GM04504 (cell line): ENCODE measurements at regions not wholly inside any gene's neighbourhood (a gene's known extent, or its start where the extent isn't known, plus 50 kb on each side); places are given as distances from the start of the nearest gene placed in this dataset.
"Not testable (repeated sequence)": the region's sequence is repeated elsewhere in the genome, so short reads cannot be mapped to it uniquely, and the experiment has no call there.

Experiments
- DNase-seq: peaks from one replicate; pipeline ENCODE4 v3.0.0-alpha.2; 2012; ENCODE audit warnings: low read depth

DNA sequence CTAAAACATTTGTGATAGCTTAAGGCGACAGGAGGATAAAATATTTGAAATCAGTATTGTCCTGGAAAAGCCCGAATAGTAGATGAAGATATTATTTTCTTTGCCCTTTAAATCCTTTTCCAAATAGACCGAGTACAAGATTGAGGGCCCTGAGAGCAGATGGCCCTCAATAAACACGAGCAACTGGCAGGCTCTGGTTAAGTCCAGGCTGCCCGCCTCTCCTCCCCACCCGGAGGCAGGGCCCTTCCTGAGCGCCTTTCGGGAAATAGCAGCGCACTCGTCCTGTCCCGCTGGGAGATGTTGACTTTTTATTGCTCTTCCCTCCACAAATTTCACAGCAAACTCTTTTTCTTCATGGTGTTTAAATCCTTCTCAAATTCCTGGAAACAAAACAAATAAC is 50.8 kb upstream of the MAX start:
- no peak for DNase-seq

DNA sequence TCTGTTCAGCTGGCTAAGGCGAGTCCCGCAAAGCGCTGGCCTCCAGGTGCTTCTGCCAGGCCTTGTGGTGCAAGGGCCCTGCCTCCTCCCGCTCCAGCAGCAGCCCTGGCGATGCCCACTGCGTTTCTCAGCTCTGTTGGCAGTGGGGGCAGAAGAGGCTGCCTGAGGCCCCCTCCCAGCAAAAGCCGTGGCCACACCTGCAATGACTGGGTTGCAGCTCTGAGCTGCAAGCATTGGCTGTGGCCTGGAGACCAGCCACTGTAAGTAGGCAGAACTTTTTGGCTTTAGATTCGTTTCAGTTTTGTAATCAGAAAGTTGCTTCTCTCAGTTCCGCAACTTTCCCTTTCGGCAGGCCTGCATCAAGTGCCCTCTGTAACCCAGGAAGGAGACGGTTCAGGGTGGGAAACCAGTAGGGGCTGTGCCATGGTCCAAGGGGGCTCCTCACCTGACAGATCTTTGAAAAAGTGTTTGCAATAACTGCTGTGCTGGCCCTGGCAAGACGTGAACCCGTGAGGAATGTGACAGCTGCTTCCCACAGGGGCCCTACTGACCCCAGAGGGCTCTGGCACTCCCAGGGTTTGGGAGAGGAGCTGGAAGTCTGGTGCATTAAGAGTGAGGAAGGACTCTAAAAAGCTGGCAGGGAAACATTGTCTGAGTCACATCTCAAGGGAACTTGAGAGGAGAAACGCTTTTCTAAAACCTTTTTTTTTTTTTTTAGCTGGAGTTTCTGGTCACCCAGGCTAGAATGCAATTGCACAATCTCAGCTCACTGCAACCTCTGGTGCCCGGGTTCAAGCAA is 54.5 kb upstream of the MAX start:
- DNase-seq, result peak; percentile 77

DNA sequence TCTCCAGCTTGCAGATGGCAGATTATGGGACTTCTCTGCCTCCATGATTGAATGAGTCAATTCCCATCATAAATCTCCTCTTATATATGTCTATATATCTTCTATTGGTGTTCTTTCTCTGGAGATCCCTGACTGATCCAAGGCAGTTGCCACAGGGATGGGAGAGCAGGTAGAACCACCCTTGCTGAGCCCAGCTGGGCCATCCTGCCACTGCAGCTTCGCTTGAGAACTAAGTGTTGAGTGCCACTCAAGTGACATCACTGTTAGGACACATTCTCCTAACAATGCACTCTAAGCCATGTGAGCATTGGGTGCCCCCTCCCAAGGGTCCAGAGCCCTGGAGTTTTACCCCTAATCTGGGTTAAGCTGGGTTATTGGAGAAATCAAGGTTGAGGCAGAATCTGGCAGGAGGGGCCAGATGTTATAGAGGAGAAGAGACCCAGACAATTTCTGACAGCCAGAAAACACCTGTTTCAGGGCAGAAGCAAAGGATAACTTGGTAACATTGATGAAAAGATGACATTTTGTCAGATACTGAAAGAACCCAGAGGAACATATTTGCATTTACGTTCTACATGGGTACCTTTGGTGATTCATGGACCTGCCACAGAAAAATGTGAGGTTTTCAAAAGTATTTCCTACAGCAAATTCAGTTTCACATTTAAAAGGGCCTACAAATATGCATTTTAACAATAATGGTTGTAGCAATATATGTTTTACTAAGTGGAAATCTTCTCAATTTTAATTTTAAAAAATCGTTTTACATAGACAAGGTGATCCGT is 57.2 kb upstream of the MAX start:
- no peak for DNase-seq

DNA sequence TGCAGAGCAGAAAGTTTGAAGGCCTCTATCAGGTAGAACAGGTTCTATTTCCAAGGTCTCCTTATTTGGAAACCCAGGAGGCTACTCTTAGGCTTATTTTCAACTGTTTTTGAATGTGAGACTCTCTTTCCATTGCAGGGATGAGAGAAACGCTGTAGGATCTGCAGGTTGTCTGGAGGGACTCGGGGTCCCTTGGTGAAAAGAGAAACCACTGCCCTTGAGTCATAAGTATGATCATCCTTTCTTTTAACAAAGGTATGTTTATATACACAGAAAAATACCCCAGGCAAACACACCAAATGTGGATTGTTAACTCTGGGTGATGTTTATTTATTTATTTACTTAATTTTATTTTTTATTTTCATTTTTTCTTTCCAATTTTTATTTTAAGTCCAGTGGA is 57.8 kb upstream of the MAX start:
- DNase-seq, result no peak

DNA sequence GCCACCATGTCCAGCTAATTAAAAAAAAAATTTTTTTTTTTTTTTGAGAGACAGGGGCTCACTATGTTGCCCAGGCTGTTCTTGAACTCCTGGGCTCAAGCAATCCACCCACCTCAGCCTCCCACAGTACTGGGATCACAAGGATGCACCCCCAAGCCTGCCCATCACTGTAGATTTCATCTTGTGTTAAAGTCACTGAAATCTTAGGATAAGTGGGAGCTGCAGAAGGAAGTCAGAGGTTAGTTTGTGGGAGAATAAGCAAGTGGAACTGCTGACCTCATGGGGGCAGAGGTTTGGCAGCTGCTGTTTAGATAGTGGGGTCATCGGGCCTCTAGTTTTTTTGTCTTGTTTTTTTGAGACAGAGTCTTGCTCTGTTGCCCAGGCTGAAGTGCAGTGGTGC is 59.7 kb upstream of the MAX start:
- no peak for DNase-seq

DNA sequence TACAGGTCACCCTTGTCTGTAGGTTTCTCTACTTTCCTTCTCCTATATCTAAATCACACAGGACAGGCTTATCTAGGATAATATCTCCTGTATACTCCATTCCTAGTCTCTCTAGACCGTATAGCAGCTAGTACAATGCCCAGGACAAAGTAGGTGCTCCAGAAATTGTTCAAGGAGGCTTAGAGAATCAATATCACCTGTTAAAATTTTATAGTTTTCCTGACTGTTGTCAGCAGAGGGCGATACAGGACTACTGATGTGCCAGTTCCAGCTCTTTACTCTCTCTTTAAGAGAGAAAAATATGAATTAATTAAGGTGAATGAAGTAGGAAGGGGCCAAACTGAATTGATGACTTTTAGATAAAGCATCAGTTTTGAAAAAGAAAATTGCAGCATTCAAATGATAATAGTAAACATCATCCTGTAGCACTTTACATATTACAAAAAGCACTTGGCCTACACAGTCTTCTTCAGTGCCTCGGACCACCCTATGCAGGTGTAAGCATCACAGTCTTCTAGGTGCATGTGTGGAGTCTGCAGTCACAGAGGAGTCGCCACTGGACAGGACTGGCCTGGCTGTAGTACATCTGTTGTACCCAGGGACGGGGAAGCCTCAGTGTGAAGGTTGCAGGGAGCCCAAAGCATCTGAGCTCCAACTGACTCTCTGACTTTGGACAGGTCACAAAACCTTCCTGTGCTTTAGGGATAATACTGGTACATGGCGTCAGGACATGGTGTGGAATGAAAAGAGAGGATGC is 61.9 kb upstream of the MAX start:
- DNase-seq, result no peak

DNA sequence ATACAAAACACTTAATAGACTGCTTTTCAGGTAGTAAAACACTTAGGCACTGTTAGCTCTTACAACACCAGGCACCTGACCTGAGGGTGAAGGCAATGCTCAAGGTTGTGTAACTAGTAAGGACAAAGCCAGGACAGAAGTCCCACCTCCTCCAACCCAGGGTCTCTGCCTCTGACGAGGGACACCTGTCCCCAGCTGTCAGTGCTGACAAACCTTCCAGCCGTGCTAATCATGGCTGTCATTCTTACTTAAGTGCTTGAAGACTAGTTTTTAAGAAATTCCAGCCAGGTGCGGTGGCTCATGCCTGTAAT is 62.5 kb upstream of the MAX start:
- no peak for DNase-seq

DNA sequence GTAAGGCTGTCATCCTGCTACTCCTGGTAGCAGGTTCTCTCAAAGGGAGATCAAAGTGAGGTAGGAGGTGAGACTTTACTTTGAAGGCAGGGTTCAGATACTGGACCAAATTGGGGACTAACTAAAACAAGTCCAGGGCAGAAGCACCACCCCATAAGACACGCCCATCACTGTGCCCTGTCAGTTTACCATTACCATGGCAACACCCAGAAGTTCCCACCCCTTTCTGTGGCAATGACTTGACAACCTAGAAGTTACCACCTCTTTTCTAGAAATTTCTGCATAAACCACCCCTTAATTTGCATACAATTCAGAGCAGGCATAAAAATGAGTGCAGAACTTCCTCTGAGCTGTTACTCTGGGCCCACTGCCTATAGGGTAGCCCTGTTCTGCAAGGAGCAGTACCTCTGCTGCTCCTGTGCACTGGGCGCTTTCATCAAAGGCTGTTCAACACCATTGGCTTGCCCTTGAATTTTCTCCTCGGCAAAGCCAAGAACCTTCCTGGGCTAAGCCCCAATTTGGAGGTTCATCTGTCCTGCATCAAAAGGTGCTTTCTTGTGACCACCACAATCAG is 64.8 kb upstream of the MAX start:
- DNase-seq, result no peak

DNA sequence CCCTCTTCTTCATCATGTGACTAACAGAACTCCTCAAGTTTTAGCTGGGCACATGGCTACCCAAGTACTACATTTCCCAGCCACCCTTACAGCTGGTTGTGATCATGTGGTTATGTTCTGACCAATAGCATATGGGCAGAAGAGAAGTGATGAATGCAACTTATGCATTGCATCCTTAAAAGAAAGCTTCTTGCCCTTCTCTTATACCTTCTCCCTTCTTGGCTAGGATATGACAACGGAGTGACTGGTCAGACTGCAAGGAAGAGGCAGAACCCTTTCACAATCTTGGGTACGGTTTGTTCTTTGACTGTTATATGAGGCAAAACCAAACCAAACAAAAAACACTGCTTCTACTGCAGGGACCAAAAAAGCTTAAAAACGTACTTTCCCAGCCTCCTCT is 66.5 kb upstream of the MAX start:
- DNase-seq, result no peak

DNA sequence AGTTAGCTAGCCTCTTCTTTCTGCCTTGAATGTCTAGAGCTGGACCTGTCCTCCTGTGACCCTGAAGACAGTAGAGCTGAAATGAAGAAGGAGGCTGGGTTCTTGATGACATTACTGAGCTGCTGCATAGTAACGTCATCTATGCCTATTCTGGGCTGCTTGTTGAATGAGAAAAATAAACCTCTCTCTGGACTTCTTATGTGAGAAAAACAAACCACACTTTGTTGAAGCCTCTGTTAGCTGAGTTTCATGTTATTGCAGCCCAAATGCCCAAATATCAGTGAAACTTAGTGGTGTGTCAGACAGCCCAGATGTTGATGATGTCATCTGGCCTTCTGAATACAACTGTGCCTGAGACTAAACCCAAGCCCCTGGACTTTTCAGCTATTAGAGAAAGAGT is 67.0 kb upstream of the MAX start:
- DNase-seq, result no peak

DNA sequence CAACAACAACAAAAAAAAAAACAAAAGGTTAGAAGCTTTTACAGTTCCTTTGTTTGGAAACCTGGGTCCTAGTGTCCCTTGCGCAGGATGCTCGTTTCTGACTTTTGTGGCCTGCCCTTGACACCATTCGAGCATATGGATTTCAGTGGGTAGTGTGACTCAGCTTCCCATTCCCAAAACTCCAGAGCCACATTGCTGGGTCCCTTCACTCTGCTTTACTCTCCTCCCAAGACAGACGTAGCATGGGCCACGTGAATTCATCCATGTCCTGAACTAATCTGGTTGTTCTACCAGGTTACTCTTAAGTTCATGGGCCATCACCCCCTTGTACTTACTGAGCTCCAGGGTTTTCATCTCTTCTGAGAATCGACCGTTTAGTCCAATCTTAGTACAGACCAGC is 68.0 kb upstream of the MAX start:
- no peak for DNase-seq

DNA sequence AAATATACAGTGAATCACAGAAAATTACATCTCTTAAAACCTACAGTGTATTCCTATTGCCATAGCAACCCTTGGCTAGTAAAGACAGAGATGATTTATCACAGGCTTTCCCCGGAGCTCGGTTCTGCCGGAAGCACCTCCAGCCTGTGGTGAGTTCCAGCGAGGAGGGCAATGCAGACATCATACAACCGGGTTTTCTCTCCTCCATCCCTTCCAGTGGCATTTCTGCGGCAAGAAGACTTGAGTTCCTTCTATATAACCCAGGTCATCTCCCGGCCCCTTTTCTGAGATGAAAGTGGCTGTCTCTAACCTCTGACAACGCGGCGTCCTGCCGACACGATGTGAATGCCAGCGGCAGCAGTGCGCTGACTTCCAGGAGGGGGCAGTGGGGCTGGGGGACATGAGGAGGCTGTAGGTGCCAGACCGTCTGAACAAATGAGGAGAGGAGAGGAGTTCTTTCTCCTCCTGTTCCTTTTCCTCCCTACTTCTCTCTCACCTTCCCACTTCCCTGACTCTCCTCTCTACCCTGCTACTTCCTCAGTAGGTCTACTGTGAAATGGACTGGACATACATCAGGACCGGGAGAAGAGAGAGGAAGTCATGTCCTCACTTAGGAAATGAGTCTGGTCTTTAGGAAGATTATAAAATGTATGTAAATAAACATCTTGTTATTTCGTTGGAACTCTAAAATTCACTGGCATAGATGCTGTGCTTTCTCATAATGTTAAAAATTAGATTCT is 68.6 kb upstream of the MAX start:
- peak; percentile 57 for DNase-seq

DNA sequence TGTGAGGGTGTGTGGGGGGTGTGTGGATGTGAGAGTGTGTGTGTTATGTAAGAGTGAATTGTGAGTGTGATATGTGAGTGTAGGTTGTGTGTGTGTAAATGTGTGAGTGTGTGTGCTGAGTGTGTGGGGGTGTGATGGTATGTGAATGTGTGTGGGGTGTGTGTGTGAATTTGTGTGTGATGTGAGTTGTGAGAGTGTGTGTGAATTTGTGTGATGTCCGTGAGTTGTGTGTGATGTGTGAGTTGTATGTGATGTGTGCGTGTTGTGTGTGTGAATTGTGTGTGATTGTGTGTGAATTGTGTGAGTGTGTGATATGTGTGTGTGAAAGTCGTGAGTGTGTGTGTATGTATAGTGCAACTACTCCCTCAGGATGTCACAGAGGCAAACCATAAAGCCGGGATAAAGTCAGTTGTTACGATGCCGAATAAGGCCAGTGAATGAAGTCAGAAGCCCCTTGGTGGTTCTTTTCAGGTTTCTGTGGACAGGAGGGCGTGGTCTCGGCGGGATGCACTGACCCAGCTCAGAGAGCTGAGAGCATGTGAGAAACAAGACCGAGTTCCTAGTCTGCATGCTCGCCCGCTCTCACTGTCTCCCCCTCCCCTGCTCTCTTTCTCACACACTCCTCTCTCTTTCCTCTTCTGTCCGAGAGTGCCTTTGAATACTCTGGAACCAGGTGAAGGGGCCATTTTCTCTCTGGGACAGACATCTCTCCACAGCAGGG is 71.8 kb upstream of the MAX start:
- DNase-seq, result no peak

DNA sequence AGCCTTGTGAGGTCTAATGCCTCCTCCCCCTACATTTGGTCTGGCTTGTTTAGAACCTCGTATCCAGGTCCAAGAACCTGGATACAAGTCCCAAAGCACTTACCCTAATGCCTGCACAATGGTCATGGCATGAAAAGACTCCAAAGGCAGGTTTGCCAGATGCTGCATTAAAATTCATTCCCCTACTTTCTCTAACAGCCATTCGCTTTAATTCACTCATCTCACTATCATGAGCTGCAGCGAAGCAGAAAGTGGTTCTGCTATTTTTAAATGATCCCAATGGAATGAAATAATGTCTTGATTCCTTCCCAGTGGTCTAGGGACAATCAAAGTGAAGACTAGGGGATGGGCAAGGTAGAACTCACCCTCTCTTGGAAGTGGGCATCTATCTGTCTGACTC is 72.5 kb upstream of the MAX start:
- DNase-seq, result no peak

DNA sequence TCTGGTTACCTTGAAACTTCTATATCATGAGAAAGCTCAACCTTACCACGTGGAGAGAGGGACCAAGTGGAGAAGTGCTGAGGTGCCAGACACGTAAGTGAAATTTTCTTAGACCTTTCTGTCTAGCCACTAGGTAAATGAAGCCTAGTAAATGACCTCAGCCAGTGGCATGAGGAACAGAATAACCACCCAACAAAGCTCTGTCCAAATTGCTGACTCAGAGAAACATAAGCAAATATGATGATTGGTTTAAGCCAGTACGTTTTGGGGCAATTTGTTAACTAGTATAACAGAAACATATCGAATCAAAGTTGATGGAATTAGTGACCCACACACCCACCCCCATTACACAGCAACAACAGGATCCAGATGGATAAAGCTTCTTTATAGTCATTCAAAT is 75.2 kb upstream of the MAX start:
- no peak for DNase-seq

DNA sequence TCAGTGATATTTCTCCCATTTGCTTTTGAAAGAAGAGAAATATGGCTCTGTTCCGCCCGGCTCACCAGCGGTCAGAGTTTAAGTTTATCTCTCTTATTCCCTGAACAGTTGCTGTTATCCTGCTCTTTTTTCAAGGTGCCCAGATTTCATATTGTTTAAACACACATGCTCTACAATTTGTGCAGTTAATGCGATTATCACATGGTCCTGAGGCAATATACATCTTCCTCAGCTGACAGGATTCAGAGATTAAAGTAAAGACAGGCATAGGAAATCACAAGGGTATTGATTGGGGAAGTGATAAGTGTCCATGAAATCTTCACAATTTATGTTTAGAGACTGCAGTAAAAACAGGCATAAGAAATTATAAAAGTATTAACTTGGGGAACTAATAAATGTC is 76.9 kb upstream of the MAX start:
- DNase-seq, result not testable (repeated sequence)

DNA sequence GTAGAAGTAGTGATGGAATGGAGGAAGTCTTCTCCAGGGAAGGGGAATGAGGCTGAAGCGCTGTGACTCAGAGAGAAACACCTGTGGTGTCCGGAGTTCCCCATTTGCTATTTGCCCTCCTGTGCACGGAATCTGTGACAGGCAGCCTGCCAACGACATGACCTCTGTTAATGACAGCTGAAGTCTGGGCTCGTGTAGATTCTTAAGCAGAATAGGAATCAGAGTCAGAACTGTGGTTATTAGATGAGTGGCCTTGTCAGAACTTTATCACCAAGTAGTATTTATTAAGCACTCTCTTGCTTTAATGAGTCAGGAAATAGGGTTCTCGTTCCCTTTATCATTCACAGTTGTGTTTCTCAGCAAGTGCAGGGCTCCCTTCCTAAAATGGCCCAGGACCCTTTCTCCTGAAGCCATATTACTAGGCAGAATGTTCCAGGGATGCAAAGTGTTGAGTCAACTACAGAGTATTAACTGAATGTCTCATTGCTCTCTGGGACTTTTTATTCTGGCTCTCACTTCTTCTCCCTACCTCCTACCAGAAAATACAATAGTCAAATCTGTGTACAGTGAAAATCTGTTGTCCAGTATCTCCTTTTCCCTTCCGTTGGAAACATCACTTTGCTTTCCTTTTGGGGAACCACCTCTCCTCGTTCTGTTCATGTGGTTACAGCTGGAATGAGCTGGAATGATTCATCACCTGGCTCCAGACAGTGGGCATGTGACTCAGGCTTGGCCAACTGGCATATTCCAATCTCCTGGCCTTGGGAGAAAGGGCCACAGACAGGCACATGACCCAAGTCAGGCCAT is 77.8 kb upstream of the MAX start:
- DNase-seq, result peak; percentile 69

DNA sequence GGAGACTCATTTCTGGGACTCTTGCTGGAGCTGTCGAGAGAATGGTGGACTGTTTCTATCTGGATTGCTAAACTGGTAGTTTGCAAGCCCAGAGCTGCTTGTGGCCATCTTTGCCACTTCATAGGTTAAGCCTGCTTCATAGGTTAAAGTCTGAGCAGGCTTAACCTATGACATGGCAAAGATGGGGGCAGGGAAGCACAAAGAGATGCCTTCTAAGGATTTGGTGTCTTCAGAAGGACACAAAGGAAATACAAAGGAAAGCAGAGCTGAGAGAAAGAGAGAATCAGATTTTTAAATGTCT is 78.4 kb upstream of the MAX start:
- no peak for DNase-seq

DNA sequence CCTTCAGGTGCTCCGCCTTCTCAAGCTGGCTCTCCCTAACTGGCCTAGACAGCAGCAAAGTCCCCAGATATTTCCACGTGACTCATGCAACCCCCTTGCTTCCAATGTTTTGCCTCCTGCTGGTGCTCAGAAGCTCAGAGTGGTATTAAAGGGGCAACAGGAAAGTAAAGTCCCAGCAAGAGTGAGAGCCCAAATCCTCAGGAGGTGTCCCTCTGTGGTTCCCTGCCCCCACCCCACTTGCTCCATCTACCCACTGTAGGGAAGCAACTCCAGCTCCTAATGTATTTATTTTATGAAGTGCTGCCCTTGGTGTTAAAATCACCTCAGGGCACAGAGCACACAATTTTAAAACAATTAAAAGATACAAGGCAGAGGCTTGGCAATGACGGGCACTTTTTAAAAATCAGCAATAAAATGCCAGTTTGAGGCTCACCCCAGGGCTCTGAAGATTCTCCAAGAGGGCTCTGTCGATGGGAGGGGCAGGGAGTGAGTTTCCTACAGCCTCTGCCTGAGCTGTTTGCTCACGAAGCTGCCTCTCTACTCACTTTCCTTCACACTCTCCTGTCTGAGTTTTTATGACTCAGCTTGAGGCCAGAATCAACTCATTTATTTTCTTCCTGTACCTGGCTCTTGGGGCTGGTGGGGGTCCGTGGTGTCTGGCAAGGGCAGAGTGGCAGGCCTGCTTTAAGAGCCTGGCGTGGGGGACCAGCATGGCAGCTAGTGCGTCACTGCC is 81.9 kb upstream of the MAX start:
- DNase-seq, result no peak

DNA sequence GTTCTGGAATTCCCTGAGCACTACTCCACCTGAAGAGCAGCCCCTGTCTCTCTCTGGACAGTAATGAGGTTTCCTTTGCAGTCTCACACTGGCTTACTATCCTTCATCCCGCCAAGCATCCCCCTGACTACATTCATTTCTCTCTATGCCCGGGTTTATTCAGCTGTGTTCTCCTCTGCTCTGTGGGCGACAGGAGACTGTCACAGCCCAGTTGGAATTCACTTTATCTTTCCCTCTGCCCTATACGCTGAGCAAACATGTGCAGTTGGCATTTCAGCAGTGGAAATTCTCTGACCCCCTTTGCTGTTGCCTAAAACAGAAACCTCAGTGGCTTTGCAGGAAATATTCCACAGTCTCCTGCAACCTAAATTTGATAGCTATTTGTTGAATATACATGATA is 83.5 kb upstream of the MAX start:
- no peak for DNase-seq
